ENCODE measurements at regions not wholly inside any gene's neighbourhood (a gene's known extent, or its start where the extent isn't known, plus 50 kb on each side); places are given as distances from the start of the nearest gene placed in this dataset.

GRCh38 chr16:63749276-63749675 lies 1372.6 kb downstream of the CDH11 start:
- DNase-seq (ENCODE audit: low read depth, low spot score): peak; percentile 12
- TF ChIP-seq FOXP2 (optimal IDR thresholded peaks at IDR 0.05; ENCODE audit: control extremely low read depth, extremely low read length, insufficient read depth): no peak
- no peak for TF ChIP-seq POLR2AphosphoS5 (IDR thresholded peaks at IDR 0.05; ENCODE audit: borderline replicate concordance, low read depth, low read length)
- TF ChIP-seq EZH2 (IDR thresholded peaks at IDR 0.05): no peak
- Histone ChIP-seq H3K9ac (ENCODE audit: insufficient read length) (no peak overlapping the region), H3K4me3 (no peak overlapping the region), H3K36me3 (ENCODE audit: insufficient read depth, low read length) (no peaks in the 10 kb centered on the region), H3K27ac (no peak overlapping the region), H3K9me3 (ENCODE audit: low read depth, low read length) (no peaks in the 10 kb centered on the region)

GRCh38 chr16:63745456-63745855 lies 1376.4 kb downstream of the CDH11 start:
- Histone ChIP-seq H3K9me3 (ENCODE audit: low read depth, low read length) (no peaks in the 10 kb centered on the region), H3K36me3 (ENCODE audit: insufficient read depth, low read length) (no peaks in the 10 kb centered on the region), H3K27ac (no peak overlapping the region), H3K4me3 (no peak overlapping the region), H3K9ac (ENCODE audit: insufficient read length) (no peak overlapping the region)
- DNase-seq (ENCODE audit: low read depth, low spot score): no peak
- TF ChIP-seq EZH2 (IDR thresholded peaks at IDR 0.05) (no peak), POLR2AphosphoS5 (IDR thresholded peaks at IDR 0.05; ENCODE audit: borderline replicate concordance, low read depth, low read length) (no peak), FOXP2 (optimal IDR thresholded peaks at IDR 0.05; ENCODE audit: control extremely low read depth, extremely low read length, insufficient read depth) (no peak)

GRCh38 chr16:63744077-63744874 lies 1377.6 kb downstream of the CDH11 start:
- no peaks in the 10 kb centered on the region for H3K9me3 ChIP-seq (ENCODE audit: low read depth, low read length)
- no peak for TF ChIP-seq EZH2 (IDR thresholded peaks at IDR 0.05)
- no peak for TF ChIP-seq FOXP2 (optimal IDR thresholded peaks at IDR 0.05; ENCODE audit: control extremely low read depth, extremely low read length, insufficient read depth)
- no peak for TF ChIP-seq POLR2AphosphoS5 (IDR thresholded peaks at IDR 0.05; ENCODE audit: borderline replicate concordance, low read depth, low read length)
- H3K4me3 ChIP-seq: no peak overlapping the region
- H3K27ac ChIP-seq: no peak overlapping the region
- no peaks in the 10 kb centered on the region for H3K36me3 ChIP-seq (ENCODE audit: insufficient read depth, low read length)
- no peak overlapping the region for H3K9ac ChIP-seq (ENCODE audit: insufficient read length)
- DNase-seq (ENCODE audit: low read depth, low spot score): no peak

GRCh38 chr16:63742150-63742549 lies 1379.7 kb downstream of the CDH11 start:
- no peak overlapping the region for H3K27ac ChIP-seq
- H3K36me3 ChIP-seq (ENCODE audit: insufficient read depth, low read length): no peaks in the 10 kb centered on the region
- H3K9me3 ChIP-seq (ENCODE audit: low read depth, low read length): no peaks in the 10 kb centered on the region
- no peak overlapping the region for H3K4me3 ChIP-seq
- H3K9ac ChIP-seq (ENCODE audit: insufficient read length): no peak overlapping the region
- DNase-seq (ENCODE audit: low read depth, low spot score): no peak
- no peak for TF ChIP-seq FOXP2 (optimal IDR thresholded peaks at IDR 0.05; ENCODE audit: control extremely low read depth, extremely low read length, insufficient read depth)
- no peak for TF ChIP-seq POLR2AphosphoS5 (IDR thresholded peaks at IDR 0.05; ENCODE audit: borderline replicate concordance, low read depth, low read length)
- TF ChIP-seq EZH2 (IDR thresholded peaks at IDR 0.05): no peak

GRCh38 chr16:63737633-63738032 lies 1384.2 kb downstream of the CDH11 start:
- no peak overlapping the region for H3K4me3 ChIP-seq
- H3K9me3 ChIP-seq (ENCODE audit: low read depth, low read length): no peaks in the 10 kb centered on the region
- H3K36me3 ChIP-seq (ENCODE audit: insufficient read depth, low read length): no peaks in the 10 kb centered on the region
- H3K27ac ChIP-seq: no peak overlapping the region
- no peak for DNase-seq (ENCODE audit: low read depth, low spot score)
- TF ChIP-seq POLR2AphosphoS5 (IDR thresholded peaks at IDR 0.05; ENCODE audit: borderline replicate concordance, low read depth, low read length): no peak
- no peak for TF ChIP-seq FOXP2 (optimal IDR thresholded peaks at IDR 0.05; ENCODE audit: control extremely low read depth, extremely low read length, insufficient read depth)
- no peak for TF ChIP-seq EZH2 (IDR thresholded peaks at IDR 0.05)
- no peak overlapping the region for H3K9ac ChIP-seq (ENCODE audit: insufficient read length)

- Histone ChIP-seq H3K4me3 (no peak overlapping the region), H3K36me3 (ENCODE audit: insufficient read depth, low read length) (no peaks in the 10 kb centered on the region), H3K9me3 (ENCODE audit: low read depth, low read length) (no peaks in the 10 kb centered on the region), H3K9ac (ENCODE audit: insufficient read length) (no peak overlapping the region), H3K27ac (no peak overlapping the region)
- TF ChIP-seq POLR2AphosphoS5 (IDR thresholded peaks at IDR 0.05; ENCODE audit: borderline replicate concordance, low read depth, low read length) (no peak), EZH2 (IDR thresholded peaks at IDR 0.05) (no peak), FOXP2 (optimal IDR thresholded peaks at IDR 0.05; ENCODE audit: control extremely low read depth, extremely low read length, insufficient read depth) (no peak)
- DNase-seq (ENCODE audit: low read depth, low spot score): no peak
These were observed 1386.4 kb downstream of the CDH11 start for GRCh38 chr16:63735456-63735855.

- DNase-seq (ENCODE audit: low read depth, low spot score): no peak
- no peak overlapping the region for H3K27ac ChIP-seq
- no peak for TF ChIP-seq FOXP2 (optimal IDR thresholded peaks at IDR 0.05; ENCODE audit: control extremely low read depth, extremely low read length, insufficient read depth)
- TF ChIP-seq POLR2AphosphoS5 (IDR thresholded peaks at IDR 0.05; ENCODE audit: borderline replicate concordance, low read depth, low read length): no peak
- TF ChIP-seq EZH2 (IDR thresholded peaks at IDR 0.05): no peak
- H3K36me3 ChIP-seq (ENCODE audit: insufficient read depth, low read length): no peaks in the 10 kb centered on the region
- no peaks in the 10 kb centered on the region for H3K9me3 ChIP-seq (ENCODE audit: low read depth, low read length)
- H3K9ac ChIP-seq (ENCODE audit: insufficient read length): no peak overlapping the region
- no peak overlapping the region for H3K4me3 ChIP-seq
These were observed 1401.0 kb downstream of the CDH11 start for GRCh38 chr16:63720848-63721247.

- Histone ChIP-seq H3K4me3 (no peak overlapping the region), H3K9me3 (ENCODE audit: low read depth, low read length) (no peaks in the 10 kb centered on the region), H3K27ac (no peak overlapping the region), H3K9ac (ENCODE audit: insufficient read length) (no peak overlapping the region), H3K36me3 (ENCODE audit: insufficient read depth, low read length) (no peaks in the 10 kb centered on the region)
- TF ChIP-seq EZH2 (IDR thresholded peaks at IDR 0.05): no peak
- no peak for TF ChIP-seq FOXP2 (optimal IDR thresholded peaks at IDR 0.05; ENCODE audit: control extremely low read depth, extremely low read length, insufficient read depth)
- TF ChIP-seq POLR2AphosphoS5 (IDR thresholded peaks at IDR 0.05; ENCODE audit: borderline replicate concordance, low read depth, low read length): no peak
- no peak for DNase-seq (ENCODE audit: low read depth, low spot score)
These were observed 1401.9 kb downstream of the CDH11 start for GRCh38 chr16:63719926-63720325.

Measured in SK-N-MC (cell line).